SK-N-SH treated with all-trans-retinoic acid at 6 μM for 48 hours (cell line): ENCODE measurements at regions not wholly inside any gene's neighbourhood (a gene's known extent, or its start where the extent isn't known, plus 50 kb on each side); places are given as distances from the start of the nearest gene placed in this dataset.

Experiments used
- ATAC-seq: fragments of 200-7000 bp; cut with Tn5 transposase; 3 replicates; pipeline ENCODE4 v1.9.1; 2020; ENCODE audit warnings: mild to moderate bottlenecking, moderate library complexity
- ARNTL ChIP-seq: fragments of 450-650 bp; formaldehyde crosslinking; IDR thresholded peaks from 2 replicates; pipeline ENCODE4 v1.5.0; 2020; ENCODE audit warnings: low read depth, mild to moderate bottlenecking, moderate library complexity, borderline replicate concordance
- BACH2 ChIP-seq: fragments of 250-450 bp; sonication (Bioruptor Pico); IDR thresholded peaks from 2 replicates; pipeline ENCODE4 v1.9.0; 2021; ENCODE audit warnings: mild to moderate bottlenecking, borderline replicate concordance
- CSDC2 ChIP-seq: fragments of 250-450 bp; sonication (Bioruptor Pico); IDR thresholded peaks from 2 replicates; pipeline ENCODE4 v1.5.0; 2020; ENCODE audit warnings: mild to moderate bottlenecking, moderate library complexity
- CSRNP3 ChIP-seq: fragments of 250-450 bp; sonication (Bioruptor Pico); IDR thresholded peaks from 2 replicates; pipeline ENCODE4 v1.5.1; 2021; ENCODE audit warnings: mild to moderate bottlenecking, moderate library complexity
- ESRRG ChIP-seq: fragments of 250-450 bp; sonication (Bioruptor Pico); IDR thresholded peaks from 2 replicates; pipeline ENCODE4 v1.6.1; 2021; ENCODE audit warnings: mild to moderate bottlenecking
- GLIS3 ChIP-seq: fragments of 250-450 bp; sonication (Bioruptor Pico); IDR thresholded peaks from 2 replicates; pipeline ENCODE4 v1.5.0; 2020; ENCODE audit warnings: mild to moderate bottlenecking, moderate library complexity
- ISL1 ChIP-seq: fragments of 250-450 bp; sonication (Bioruptor Pico); IDR thresholded peaks from 2 replicates; pipeline ENCODE4 v2.1.2; 2022; ENCODE audit warnings: mild to moderate bottlenecking, moderate library complexity
- OSR1 ChIP-seq: fragments of 250-450 bp; sonication (Bioruptor Pico); IDR thresholded peaks from 2 replicates; pipeline ENCODE4 v1.8.0; 2022; ENCODE audit warnings: moderate library complexity, mild to moderate bottlenecking, inconsistent platforms
- POU6F1 ChIP-seq: fragments of 250-450 bp; sonication (Bioruptor Pico); IDR thresholded peaks from 2 replicates; pipeline ENCODE4 v1.8.0; 2021; ENCODE audit warnings: low read depth, mild to moderate bottlenecking, moderate library complexity, borderline replicate concordance
- PPARA ChIP-seq: fragments of 250-450 bp; sonication (Bioruptor Pico); IDR thresholded peaks from 2 replicates; pipeline ENCODE4 v1.5.0; 2020; ENCODE audit warnings: mild to moderate bottlenecking, borderline replicate concordance
- RARB ChIP-seq: fragments of 250-450 bp; sonication (Bioruptor Pico); IDR thresholded peaks from 2 replicates; pipeline ENCODE4 v1.8.0; 2021; ENCODE audit warnings: mild to moderate bottlenecking, moderate library complexity
- SNAI2 ChIP-seq: fragments of 250-450 bp; sonication (Bioruptor Pico); IDR thresholded peaks from 2 replicates; pipeline ENCODE4 v1.5.0; 2020; ENCODE audit warnings: mild to moderate bottlenecking, moderate library complexity
- TCF4 ChIP-seq: fragments of 250-450 bp; sonication (Bioruptor Pico); IDR thresholded peaks from 2 replicates; pipeline ENCODE4 v1.8.0; 2021; ENCODE audit warnings: mild to moderate bottlenecking, moderate library complexity, borderline replicate concordance
- TOX ChIP-seq: fragments of 250-450 bp; sonication (Bioruptor Pico); IDR thresholded peaks from 2 replicates; pipeline ENCODE4 v1.8.0; 2021; ENCODE audit warnings: mild to moderate bottlenecking, moderate library complexity, borderline replicate concordance
- TSHZ2 ChIP-seq: fragments of 250-450 bp; sonication (Bioruptor Pico); IDR thresholded peaks from 2 replicates; pipeline ENCODE4 v1.5.0; 2020; ENCODE audit warnings: mild to moderate bottlenecking, moderate library complexity
- ZC3H10 ChIP-seq: fragments of 250-450 bp; sonication (Bioruptor Pico); IDR thresholded peaks from 2 replicates; pipeline ENCODE4 v1.5.1; 2021; ENCODE audit warnings: mild to moderate bottlenecking, moderate library complexity
- ZFP3 ChIP-seq: fragments of 250-450 bp; sonication (Bioruptor Pico); IDR thresholded peaks from 2 replicates; pipeline ENCODE4 v1.5.0; 2020; ENCODE audit warnings: mild to moderate bottlenecking, moderate library complexity
- ZFP30 ChIP-seq: fragments of 450-650 bp; formaldehyde crosslinking; IDR thresholded peaks from 2 replicates; pipeline ENCODE4 v1.5.0; 2022; ENCODE audit warnings: mild to moderate bottlenecking, moderate library complexity
- ZNF565 ChIP-seq: fragments of 450-650 bp; formaldehyde crosslinking; conservative IDR thresholded peaks from 2 replicates; pipeline ENCODE4 v1.5.0; 2020; ENCODE audit warnings: low read depth, mild to moderate bottlenecking, moderate library complexity
- ZNF70 ChIP-seq: fragments of 450-650 bp; formaldehyde crosslinking; IDR thresholded peaks from 2 replicates; pipeline ENCODE4 v1.5.0; 2020; ENCODE audit warnings: mild to moderate bottlenecking, moderate library complexity
- ZNF8 ChIP-seq: fragments of 450-650 bp; formaldehyde crosslinking; IDR thresholded peaks from 2 replicates; pipeline ENCODE4 v1.5.0; 2020; ENCODE audit warnings: mild to moderate bottlenecking, moderate library complexity
- TF ChIP-seq, protein P1 (sequence below): fragments of 250-450 bp; sonication (Bioruptor Pico); IDR thresholded peaks from 2 replicates; pipeline ENCODE4 v1.5.1; 2020; ENCODE audit warnings: low read depth, mild to moderate bottlenecking, moderate library complexity
- TF ChIP-seq, protein P2 (sequence below): fragments of 250-450 bp; sonication (Bioruptor Pico); IDR thresholded peaks from 2 replicates; pipeline ENCODE4 v1.8.0; 2020; ENCODE audit warnings: mild to moderate bottlenecking, moderate library complexity, borderline replicate concordance

DNA sequence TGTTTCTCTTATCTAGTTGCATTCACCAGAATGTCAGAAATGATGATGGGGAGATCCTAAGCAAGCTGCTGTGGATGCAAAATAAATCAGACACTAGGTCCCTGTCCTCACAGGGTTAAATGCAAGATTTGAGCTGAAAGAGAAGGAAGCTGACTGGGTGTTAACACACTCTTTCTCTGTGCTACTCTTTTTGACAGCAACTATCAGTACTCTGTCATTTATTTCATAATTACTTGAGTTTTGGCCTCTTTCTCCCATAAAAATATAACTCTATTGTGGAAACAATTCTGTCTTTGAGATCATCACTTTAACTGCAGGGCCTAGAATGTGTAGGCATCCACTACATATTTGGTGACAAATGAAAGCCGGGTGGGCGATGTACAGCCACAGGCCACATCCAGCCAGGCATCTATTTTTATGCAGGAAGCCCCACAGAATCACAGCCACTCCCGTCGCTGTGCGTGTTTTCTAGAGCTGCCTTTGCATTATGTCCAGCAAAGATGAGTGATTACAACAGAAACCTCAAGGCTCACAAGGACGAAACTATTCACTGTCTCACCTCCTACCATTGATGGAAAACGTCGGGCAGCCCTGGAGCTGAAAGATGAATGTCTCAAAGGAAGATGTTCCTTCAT lies 849.0 kb downstream of the RNF144A start (continued):
- TF ChIP-seq, protein P1, sequence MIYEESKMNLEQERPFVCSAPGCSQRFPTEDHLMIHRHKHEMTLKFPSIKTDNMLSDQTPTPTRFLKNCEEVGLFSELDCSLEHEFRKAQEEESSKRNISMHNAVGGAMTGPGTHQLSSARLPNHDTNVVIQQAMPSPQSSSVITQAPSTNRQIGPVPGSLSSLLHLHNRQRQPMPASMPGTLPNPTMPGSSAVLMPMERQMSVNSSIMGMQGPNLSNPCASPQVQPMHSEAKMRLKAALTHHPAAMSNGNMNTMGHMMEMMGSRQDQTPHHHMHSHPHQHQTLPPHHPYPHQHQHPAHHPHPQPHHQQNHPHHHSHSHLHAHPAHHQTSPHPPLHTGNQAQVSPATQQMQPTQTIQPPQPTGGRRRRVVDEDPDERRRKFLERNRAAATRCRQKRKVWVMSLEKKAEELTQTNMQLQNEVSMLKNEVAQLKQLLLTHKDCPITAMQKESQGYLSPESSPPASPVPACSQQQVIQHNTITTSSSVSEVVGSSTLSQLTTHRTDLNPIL (CRISPR knock-in tag): no peak
- TF ChIP-seq BACH2 (CRISPR knock-in tag): no peak
- no peak for TF ChIP-seq TOX (CRISPR knock-in tag)

GRCh38 chr2:7766978-7767565 lies 849.9 kb downstream of the RNF144A start:
- ATAC-seq: no peak
- TF ChIP-seq PPARA (CRISPR knock-in tag) (no peak), BACH2 (CRISPR knock-in tag) (no peak), ESRRG (CRISPR knock-in tag) (no peak), OSR1 (CRISPR knock-in tag) (no peak), ZFP3 (no peak), TOX (CRISPR knock-in tag) (no peak), RARB (CRISPR knock-in tag) (no peak), CSRNP3 (CRISPR knock-in tag) (no peak), ZNF8 (CRISPR knock-in tag) (no peak), ZNF70 (CRISPR knock-in tag) (no peak), ISL1 (CRISPR knock-in tag) (no peak), TCF4 (CRISPR knock-in tag) (no peak), GLIS3 (CRISPR knock-in tag) (no peak), ZC3H10 (CRISPR knock-in tag) (no peak), SNAI2 (no peak), ARNTL (CRISPR knock-in tag) (no peak), POU6F1 (CRISPR knock-in tag) (no peak)
- TF ChIP-seq, protein P1 (CRISPR knock-in tag): no peak
- TF ChIP-seq, protein P2, sequence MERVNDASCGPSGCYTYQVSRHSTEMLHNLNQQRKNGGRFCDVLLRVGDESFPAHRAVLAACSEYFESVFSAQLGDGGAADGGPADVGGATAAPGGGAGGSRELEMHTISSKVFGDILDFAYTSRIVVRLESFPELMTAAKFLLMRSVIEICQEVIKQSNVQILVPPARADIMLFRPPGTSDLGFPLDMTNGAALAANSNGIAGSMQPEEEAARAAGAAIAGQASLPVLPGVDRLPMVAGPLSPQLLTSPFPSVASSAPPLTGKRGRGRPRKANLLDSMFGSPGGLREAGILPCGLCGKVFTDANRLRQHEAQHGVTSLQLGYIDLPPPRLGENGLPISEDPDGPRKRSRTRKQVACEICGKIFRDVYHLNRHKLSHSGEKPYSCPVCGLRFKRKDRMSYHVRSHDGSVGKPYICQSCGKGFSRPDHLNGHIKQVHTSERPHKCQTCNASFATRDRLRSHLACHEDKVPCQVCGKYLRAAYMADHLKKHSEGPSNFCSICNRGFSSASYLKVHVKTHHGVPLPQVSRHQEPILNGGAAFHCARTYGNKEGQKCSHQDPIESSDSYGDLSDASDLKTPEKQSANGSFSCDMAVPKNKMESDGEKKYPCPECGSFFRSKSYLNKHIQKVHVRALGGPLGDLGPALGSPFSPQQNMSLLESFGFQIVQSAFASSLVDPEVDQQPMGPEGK (CRISPR knock-in tag): no peak

DNA sequence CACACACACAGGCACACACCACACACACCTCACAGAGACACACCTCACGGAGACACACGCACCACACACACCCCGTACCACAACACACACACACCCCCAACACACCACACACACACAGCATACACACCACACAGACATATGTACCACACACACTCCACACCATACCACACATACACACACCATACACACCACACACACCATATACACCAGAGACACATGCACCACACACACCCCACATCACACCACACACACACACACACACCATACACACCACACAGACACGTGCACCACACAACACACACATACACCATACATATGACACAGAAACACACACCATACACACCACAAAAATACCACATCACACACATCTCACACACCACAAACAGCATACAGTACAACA lies 850.7 kb downstream of the RNF144A start:
- ATAC-seq: no peak
- TF ChIP-seq ZFP30 (CRISPR knock-in tag) (no peak), TSHZ2 (no peak), ESRRG (CRISPR knock-in tag) (no peak), CSDC2 (CRISPR knock-in tag) (no peak), GLIS3 (CRISPR knock-in tag) (no peak), OSR1 (CRISPR knock-in tag) (no peak), ZNF565 (CRISPR knock-in tag) (no peak), SNAI2 (no peak), ZNF8 (CRISPR knock-in tag) (no peak), CSRNP3 (CRISPR knock-in tag) (no peak), ARNTL (CRISPR knock-in tag) (no peak), ISL1 (CRISPR knock-in tag) (no peak)
- TF ChIP-seq, protein P1 (CRISPR knock-in tag): no peak
